ENCODE measurements at regions not wholly inside any gene's neighbourhood (a gene's known extent, or its start where the extent isn't known, plus 50 kb on each side); places are given as distances from the start of the nearest gene placed in this dataset.
"Not testable (repeated sequence)": the region's sequence is repeated elsewhere in the genome, so short reads cannot be mapped to it uniquely, and the experiment has no call there.

DNA sequence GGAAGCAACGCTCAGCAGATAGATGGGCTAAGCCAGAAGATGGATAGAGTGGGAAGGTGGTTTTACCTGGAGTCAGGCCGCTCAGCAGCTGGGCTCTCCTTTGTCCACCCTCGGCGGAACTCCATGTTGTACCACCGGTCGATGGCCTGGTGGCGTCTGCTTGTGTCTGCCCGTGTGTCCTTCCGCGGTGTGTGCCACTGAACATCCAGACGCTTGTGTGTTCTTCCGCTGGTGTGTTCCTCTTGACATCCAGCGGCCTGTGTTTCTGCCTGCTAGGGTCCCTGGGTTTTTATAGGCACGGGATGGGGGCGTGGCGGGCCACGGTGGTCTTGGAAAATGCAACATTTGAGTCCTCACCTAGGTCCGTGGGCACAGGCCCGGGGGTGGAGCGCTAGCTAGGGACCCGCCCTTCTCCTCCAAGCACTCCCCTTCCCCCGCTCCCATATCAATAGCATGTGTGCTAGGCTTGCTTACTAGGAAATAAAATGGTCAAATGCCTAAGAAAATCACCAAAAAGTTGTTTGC, 1431.7 kb upstream of the ACVR2A start:
- DNase-seq (ENCODE audit: low spot score): no peak

GRCh38 chr2:146412625-146413024, 1432.2 kb upstream of the ACVR2A start:
- DNase-seq (ENCODE audit: low spot score): no peak

DNA sequence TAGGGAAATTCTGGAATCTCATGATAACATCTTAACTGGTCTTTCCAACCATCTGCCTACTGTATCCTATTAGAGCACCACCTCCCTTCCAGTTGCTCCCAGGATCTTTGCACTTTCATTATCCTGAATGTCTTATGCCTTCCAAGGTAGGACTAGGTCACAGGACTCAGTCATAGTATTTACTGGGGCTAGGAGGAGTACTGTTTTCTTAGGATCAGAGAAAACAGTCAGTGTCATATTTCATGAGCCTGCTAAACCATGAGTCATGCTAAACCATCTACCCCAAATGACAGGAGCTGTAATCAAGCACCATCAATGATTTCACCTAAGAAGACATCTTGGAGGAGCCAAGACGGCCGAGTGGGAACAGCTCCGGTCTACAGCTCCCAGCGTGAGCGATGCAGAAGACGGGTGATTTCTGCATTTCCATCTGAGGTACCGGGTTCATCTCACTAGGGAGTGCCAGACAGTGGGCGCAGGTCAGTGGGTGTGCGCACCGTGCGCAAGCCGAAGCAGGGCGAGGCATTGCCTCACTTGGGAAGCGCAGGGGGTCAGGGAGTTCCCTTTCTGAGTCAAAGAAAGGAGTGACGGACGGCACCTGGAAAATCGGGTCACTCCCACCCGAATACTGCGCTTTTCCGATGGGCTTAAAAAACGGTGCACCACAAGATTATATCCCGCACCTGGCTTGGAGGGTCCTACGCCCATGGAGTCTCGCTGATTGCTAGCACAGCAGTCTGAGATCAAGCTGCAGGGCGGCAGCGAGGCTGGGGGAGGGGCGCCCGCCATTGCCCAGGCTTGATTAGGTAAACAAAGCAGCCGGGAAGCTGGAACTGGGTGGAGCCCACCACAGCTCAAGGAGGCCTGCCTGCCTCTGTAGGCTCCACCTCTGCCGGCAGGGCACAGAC, 1439.2 kb upstream of the ACVR2A start:
- peak; percentile 37 for DNase-seq (ENCODE audit: low spot score)

DNA sequence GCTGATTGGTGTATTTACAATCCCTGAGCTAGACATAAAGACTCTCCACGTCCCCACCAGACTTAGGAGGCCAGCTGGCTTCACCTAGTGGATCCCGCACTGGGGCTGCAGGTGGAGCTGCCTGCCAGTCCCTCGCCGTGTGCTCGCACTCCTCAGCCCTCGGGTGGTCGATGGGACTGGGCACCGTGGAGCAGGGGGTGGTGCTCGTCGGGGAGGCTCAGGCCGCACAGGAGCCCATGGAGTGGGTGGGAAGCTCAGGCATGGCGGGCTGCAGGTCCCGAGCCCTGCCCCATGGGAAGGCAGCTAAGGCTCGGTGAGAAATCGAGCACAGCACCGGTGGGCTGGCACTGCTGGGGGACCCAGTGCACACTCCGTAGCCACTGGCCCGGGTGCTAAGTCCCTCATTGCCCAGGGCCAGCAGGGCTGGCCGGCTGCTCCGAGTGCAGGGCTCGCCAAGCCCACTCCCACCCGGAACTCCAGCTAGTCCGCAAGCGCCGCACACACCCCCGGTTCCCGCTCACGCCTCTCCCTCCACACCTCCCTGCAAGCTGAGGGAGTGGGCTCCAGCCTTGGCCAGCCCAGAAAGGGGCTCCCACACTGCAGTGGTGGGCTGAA, 1441.2 kb upstream of the ACVR2A start:
- not testable (repeated sequence) for DNase-seq (ENCODE audit: low spot score)

GRCh38 chr2:146392631-146393030, 1452.2 kb upstream of the ACVR2A start:
- DNase-seq (ENCODE audit: low spot score): no peak

DNA sequence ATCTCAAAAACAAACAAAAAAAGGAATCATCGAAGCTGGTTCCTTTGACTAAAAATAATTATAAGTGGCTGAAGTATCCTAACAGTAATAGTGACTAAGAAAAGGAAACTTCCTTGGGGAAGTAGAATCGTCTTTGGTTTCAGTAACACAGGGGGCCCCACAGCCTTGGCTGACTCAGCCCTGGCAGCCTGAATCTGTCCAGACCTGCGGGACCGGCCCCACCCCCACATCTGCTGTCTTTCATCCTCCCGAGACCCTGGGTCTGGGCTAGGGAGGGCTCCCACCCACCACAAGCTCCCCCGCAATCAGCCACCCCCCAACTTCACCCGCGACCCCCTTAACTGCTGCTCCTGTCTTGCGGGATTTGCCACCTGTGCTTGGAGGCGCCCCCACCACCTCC, 1452.6 kb upstream of the ACVR2A start:
- DNase-seq (ENCODE audit: low spot score): no peak

GRCh38 chr2:146388757-146389156, 1456.1 kb upstream of the ACVR2A start:
- DNase-seq (ENCODE audit: low spot score): peak; percentile 25

GRCh38 chr2:146386096-146386495, 1458.7 kb upstream of the ACVR2A start:
- DNase-seq (ENCODE audit: low spot score): no peak

- no peak for DNase-seq (ENCODE audit: low spot score)
Observed at GRCh38 chr2:146385031-146385430, 1459.8 kb upstream of the ACVR2A start.

DNA sequence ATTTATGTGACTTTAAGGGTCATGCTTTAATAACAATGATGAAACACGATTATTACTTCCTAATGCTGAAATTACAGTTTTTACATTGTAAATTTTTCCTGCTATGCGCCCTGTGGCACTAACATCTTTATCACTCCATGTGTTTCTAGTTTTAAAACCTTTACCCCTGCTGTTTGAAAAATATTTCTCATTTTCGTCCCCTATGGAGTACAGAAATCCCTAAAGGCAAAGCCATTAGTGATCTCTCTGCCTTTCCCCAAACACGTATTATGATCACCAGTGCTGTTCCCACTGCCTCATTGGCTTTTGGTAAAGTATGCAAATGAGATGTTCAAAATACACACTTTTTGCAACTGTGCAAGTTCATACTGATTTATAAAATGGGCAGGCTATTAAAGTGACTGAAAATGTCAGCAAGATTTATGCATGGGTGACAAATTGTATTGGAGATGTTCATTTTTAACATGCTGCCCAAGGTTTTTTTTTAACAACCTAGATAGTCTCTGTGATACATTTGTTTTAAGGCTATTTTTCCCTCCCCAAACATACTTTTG, 1468.2 kb upstream of the ACVR2A start:
- DNase-seq (ENCODE audit: low spot score): no peak

GRCh38 chr2:146374505-146374904, 1470.3 kb upstream of the ACVR2A start:
- no peak for DNase-seq (ENCODE audit: low spot score)

DNA sequence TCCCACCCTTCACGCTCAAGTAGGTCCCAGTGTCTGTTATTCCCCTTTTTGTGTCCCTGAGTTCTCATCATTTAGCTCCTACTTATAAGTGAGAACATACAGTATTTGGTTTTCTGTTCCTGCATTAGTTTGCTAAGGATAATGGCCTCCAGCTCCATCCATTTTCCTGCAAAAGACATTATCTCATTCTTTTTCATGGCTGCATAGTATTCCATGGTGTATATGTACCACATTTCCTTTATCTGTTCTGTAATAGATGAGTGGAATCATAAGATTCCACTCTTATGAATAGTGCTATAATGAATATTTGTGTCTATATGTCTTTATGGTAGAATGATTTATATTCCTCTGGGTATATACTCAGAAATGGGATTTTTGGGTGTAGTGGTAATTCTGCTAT, 1473.5 kb upstream of the ACVR2A start:
- not testable (repeated sequence) for DNase-seq (ENCODE audit: low spot score)

- peak; percentile 41 for DNase-seq (ENCODE audit: low spot score)
Observed at GRCh38 chr2:146370826-146371225, 1474.0 kb upstream of the ACVR2A start.

DNA sequence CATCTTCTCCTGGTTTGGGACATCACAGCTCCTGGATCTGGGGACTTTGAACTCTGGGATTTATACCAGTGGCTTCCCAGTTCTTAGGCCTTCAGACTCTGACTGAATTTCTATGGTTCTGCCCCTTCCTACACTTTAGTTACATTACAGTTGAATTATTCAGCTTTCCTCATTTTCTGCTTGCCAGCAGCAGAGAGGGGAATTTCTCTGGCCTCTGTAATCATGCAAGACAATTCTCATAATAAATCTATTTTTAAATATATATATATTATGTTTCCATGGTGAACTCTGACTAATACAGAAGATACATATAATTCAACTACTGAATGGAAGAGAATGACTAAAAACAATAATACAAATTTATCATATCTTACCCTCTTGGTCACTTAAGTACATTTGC, 1478.6 kb upstream of the ACVR2A start:
- no peak for DNase-seq (ENCODE audit: low spot score)

DNA sequence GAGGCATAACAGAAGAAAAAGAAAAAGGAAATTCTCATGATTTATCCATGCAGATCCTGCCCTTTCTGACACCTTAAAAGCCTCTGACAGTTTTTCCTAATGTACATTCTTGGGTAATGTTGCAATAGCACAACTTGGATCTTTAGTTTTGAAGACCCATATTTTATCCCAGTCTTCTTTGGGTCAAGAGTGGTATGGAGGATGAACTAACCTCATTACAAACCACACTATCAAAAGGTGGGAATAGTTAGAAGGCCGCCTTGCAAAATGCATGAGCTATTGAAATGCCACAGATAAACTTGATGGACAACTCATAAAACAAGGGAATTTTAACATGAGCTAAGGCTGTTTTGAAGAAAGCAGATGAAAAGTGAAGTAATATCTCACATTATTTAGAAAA, 1479.8 kb upstream of the ACVR2A start:
- no peak for DNase-seq (ENCODE audit: low spot score)

- no peak for DNase-seq (ENCODE audit: low spot score)
Observed at GRCh38 chr2:146363731-146364130, 1481.1 kb upstream of the ACVR2A start.

DNA sequence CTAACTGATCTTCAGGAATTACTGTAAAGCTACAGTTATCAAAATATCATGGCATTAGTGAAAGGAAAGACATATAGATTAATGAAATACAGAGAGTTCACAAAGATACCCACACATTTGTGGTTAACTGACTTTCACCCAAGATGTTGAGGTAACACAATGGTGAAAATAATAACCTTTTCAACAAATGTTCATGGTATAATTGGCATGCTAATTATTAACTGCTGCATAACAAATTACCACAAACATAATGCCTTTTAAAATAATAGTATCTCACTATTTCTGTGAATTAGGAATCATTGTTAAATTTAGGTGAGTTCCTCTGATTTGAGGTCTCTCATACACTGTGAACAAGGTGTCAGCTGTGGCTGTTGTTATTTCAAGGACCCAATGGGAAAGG, 1493.1 kb upstream of the ACVR2A start:
- no peak for DNase-seq (ENCODE audit: low spot score)

DNA sequence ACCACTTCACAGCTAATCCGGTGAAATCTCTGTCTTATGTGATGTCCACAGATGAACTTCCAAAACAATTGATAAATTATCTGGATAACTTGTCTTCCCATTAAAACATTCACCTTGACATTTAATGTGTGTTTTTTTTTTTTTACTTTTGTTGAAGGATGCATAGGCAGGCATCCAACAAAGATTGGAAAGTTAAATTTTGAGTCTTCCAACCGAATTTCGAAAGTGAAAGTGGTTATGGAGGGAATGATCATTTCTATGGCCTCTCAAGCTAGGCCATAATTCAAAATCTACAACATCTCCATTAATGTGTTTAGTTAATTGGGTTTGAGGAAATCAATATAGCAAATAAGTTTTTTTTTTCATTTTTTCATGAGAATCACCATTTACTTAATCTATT, 1495.5 kb upstream of the ACVR2A start:
- no peak for DNase-seq (ENCODE audit: low spot score)

DNA sequence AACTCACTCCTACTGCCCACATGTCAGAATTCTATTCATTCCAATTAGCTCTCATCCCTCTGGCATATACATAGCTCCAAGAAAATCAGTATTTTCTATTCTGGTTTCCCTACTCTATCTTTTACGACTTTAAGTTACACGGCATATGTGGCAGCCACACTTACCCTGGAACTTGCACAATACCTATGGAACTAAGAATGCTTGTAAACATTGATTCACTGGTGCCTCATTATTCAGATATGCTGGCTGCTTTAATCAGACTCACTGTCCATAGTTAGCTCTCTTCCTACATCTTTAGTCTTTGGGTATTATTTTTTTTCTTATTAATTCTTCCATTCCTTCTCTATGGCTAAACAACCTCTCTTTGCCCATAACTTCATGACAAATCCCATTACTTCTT, 1519.9 kb upstream of the ACVR2A start:
- no peak for DNase-seq (ENCODE audit: low spot score)

DNA sequence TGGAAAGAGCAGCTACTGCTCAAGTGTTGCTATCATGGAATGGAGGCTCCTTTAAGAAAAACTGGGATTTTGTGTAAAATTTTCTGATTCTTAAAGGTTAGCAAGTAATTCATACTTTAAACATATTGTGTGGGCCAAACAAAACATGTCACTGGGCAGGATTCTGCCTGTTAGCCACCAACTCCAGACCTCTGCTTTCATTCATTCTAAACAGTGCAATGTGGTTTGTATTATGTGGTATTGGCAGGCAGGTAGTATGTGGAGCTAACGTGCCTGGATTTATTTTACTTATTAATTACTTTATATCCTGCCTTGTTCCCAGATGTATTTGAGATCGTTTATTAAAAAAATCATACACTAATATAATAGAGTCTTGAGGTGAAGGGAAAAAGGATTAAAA, 1521.3 kb upstream of the ACVR2A start:
- DNase-seq (ENCODE audit: low spot score): no peak

DNA sequence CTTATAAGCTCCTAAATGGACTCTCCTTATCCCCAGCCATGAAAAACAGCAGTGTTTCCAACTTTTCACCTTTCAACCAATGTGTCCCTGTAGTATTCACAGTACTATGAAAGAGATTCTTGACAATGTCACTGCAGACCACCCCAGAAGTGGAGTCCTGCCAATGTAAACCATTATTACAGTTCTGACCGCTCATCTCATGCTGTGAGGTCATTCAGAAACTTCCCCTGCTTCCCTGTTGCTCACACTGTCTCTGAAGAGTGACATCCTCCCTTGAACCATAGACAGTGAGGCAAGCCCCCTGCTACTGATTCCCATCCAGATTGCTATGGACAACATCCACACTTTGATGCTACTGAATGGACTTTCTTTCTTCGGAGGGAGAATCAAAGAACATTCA, 1523.7 kb upstream of the ACVR2A start:
- DNase-seq (ENCODE audit: low spot score): peak; percentile 32

DNA sequence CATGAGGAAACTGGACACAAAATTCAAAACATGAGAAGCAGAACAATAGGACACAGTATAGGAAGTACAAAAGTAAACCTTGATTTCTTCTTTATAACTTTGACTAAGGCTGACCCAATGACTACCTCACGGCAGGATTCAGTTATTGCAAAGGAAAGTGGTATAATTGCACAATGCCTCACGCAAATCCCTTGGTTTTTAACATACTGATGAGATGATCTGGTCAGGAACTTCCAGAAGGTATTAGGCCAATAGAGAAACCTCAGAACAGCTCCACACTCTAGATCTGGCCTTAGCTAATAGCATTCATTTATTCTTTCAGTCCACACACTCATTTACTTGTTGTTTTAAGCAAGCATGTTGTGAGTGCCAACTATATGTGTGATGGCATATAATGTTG, 1526.9 kb upstream of the ACVR2A start:
- peak; percentile 1 for DNase-seq (ENCODE audit: low spot score)

DNA sequence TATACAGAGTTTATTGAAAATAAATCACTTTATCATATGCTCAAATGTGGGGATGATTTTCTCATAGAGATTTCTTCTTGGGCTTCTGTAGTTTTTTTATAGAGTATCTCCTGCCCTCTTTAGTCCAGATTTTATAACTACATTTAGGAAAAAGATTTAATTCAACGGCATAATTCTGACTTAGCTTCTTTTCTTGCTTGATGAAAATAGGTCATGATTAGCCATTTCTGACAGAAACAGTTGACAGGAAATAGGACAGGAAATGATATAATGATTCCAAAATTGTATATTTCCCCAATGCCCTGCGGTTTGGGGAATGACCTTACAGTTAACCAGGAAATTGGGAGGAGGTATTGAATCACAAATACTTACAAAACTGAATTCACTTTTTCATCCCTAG, 1531.9 kb upstream of the ACVR2A start:
- DNase-seq (ENCODE audit: low spot score): peak; percentile 33
